T-helper 2 cell treated with Interferon-gamma antibody and Interleukin-4, amounts not matched to agents 5 μg/mL and 100 μg/mL, for 36 hours (primary cell): ENCODE measurements at regions not wholly inside any gene's neighbourhood (a gene's known extent, or its start where the extent isn't known, plus 50 kb on each side); places are given as distances from the start of the nearest gene placed in this dataset.
"Not testable (repeated sequence)": the region's sequence is repeated elsewhere in the genome, so short reads cannot be mapped to it uniquely, and the experiment has no call there.

Experiments
- DNase-seq: peaks from one replicate; pipeline ENCODE4 v3.0.0; 2021; ENCODE audit warnings: low spot score
- H3K27ac Mint-ChIP-seq: one replicate; pipeline ENCODE4 v1.8.0; 2021; ENCODE audit warnings: mild to moderate bottlenecking, mixed read lengths
- H3K27me3 Mint-ChIP-seq: one replicate; pipeline ENCODE4 v1.8.0; 2021; ENCODE audit warnings: low read depth, mixed read lengths
- H3K36me3 Mint-ChIP-seq: one replicate; pipeline ENCODE4 v1.8.0; 2021; ENCODE audit warnings: low read depth, mixed read lengths
- H3K4me1 Mint-ChIP-seq: one replicate; pipeline ENCODE4 v1.8.0; 2021; ENCODE audit warnings: low read depth, mixed read lengths
- H3K4me3 Mint-ChIP-seq: one replicate; pipeline ENCODE4 v1.8.0; 2022; ENCODE audit warnings: mild to moderate bottlenecking, moderate library complexity, mixed read lengths
- H3K9me3 Mint-ChIP-seq: one replicate; pipeline ENCODE4 v1.8.0; 2021; ENCODE audit warnings: mixed read lengths

GRCh38 chr11:110347660-110348059 lies 51.2 kb upstream of the RDX start:
- no peak for DNase-seq
- H3K36me3 Mint-ChIP-seq = peaks cover 10% of the 10 kb centered on the region
- peaks cover 15% of the 10 kb centered on the region for H3K9me3 Mint-ChIP-seq
- H3K27me3 Mint-ChIP-seq = no peaks in the 10 kb centered on the region
- peak overlapping the region; percentile 98 for H3K27ac Mint-ChIP-seq
- H3K4me1 Mint-ChIP-seq = peaks cover 48% of the 10 kb centered on the region
- no peak overlapping the region for H3K4me3 Mint-ChIP-seq

GRCh38 chr11:110349138-110349996 lies 53.0 kb upstream of the RDX start:
- DNase-seq = peak; percentile 89
- peaks cover 5% of the 10 kb centered on the region for H3K36me3 Mint-ChIP-seq
- no peaks in the 10 kb centered on the region for H3K27me3 Mint-ChIP-seq
- peak overlapping the region; percentile 98 for H3K27ac Mint-ChIP-seq
- H3K4me1 Mint-ChIP-seq = peaks cover 46% of the 10 kb centered on the region
- H3K9me3 Mint-ChIP-seq = peaks cover 3% of the 10 kb centered on the region
- H3K4me3 Mint-ChIP-seq = peak overlapping the region; percentile 61

- H3K4me3 Mint-ChIP-seq = peak overlapping the region; percentile 61
- not testable (repeated sequence) for DNase-seq, H3K36me3 Mint-ChIP-seq, H3K9me3 Mint-ChIP-seq, H3K27me3 Mint-ChIP-seq
- H3K4me1 Mint-ChIP-seq = peaks cover 46% of the 10 kb centered on the region
- H3K27ac Mint-ChIP-seq = peak overlapping the region; percentile 98
Measured at GRCh38 chr11:110349997-110350383, 53.6 kb upstream of the RDX start.

- no peak for DNase-seq
- no peaks in the 10 kb centered on the region for H3K27me3 Mint-ChIP-seq
- no peaks in the 10 kb centered on the region for H3K9me3 Mint-ChIP-seq
- no peak overlapping the region for H3K4me3 Mint-ChIP-seq
- H3K4me1 Mint-ChIP-seq = peaks cover 18% of the 10 kb centered on the region
- H3K27ac Mint-ChIP-seq = no peak overlapping the region
- peaks cover 3% of the 10 kb centered on the region for H3K36me3 Mint-ChIP-seq
Measured at GRCh38 chr11:110355011-110355744, 58.8 kb upstream of the RDX start.

- Mint-ChIP-seq H3K4me3 (no peak overlapping the region), H3K36me3 (peaks cover 3% of the 10 kb centered on the region), H3K27me3 (no peaks in the 10 kb centered on the region), H3K27ac (no peak overlapping the region), H3K9me3 (no peaks in the 10 kb centered on the region), H3K4me1 (peaks cover 14% of the 10 kb centered on the region)
- no peak for DNase-seq
Measured at GRCh38 chr11:110356762-110357671, 60.6 kb upstream of the RDX start.

GRCh38 chr11:110358336-110358735 lies 61.9 kb upstream of the RDX start:
- Mint-ChIP-seq H3K36me3 (peaks cover 3% of the 10 kb centered on the region), H3K27ac (no peak overlapping the region), H3K4me3 (no peak overlapping the region), H3K27me3 (no peaks in the 10 kb centered on the region), H3K4me1 (peaks cover 21% of the 10 kb centered on the region), H3K9me3 (no peaks in the 10 kb centered on the region)
- DNase-seq = no peak

- not testable (repeated sequence) for DNase-seq, H3K9me3 Mint-ChIP-seq, H3K4me3 Mint-ChIP-seq, H3K27me3 Mint-ChIP-seq, H3K36me3 Mint-ChIP-seq, H3K27ac Mint-ChIP-seq
- peaks cover 20% of the 10 kb centered on the region for H3K4me1 Mint-ChIP-seq
Measured at GRCh38 chr11:110360781-110361408, 64.5 kb upstream of the RDX start.

GRCh38 chr11:110362971-110363509 lies 66.6 kb upstream of the RDX start:
- H3K4me1 Mint-ChIP-seq = peaks cover 14% of the 10 kb centered on the region
- no peaks in the 10 kb centered on the region for H3K36me3 Mint-ChIP-seq
- peak overlapping the region; percentile 27 for H3K27ac Mint-ChIP-seq
- no peaks in the 10 kb centered on the region for H3K9me3 Mint-ChIP-seq
- no peak overlapping the region for H3K4me3 Mint-ChIP-seq
- no peak for DNase-seq
- H3K27me3 Mint-ChIP-seq = no peaks in the 10 kb centered on the region

GRCh38 chr11:110366291-110366690 lies 63.5 kb upstream of the FDX1 start:
- no peak for DNase-seq
- Mint-ChIP-seq H3K4me1 (peaks cover 14% of the 10 kb centered on the region), H3K9me3 (no peaks in the 10 kb centered on the region), H3K27me3 (no peaks in the 10 kb centered on the region), H3K4me3 (no peak overlapping the region), H3K36me3 (no peaks in the 10 kb centered on the region), H3K27ac (no peak overlapping the region)

GRCh38 chr11:110367571-110367970 lies 62.2 kb upstream of the FDX1 start:
- Mint-ChIP-seq H3K36me3 (no peaks in the 10 kb centered on the region), H3K9me3 (no peaks in the 10 kb centered on the region), H3K4me3 (no peak overlapping the region), H3K27me3 (no peaks in the 10 kb centered on the region), H3K4me1 (peaks cover 14% of the 10 kb centered on the region), H3K27ac (no peak overlapping the region)
- DNase-seq = no peak

- H3K4me3 Mint-ChIP-seq = no peak overlapping the region
- no peaks in the 10 kb centered on the region for H3K9me3 Mint-ChIP-seq
- H3K4me1 Mint-ChIP-seq = peaks cover 12% of the 10 kb centered on the region
- H3K27me3 Mint-ChIP-seq = no peaks in the 10 kb centered on the region
- no peak overlapping the region for H3K27ac Mint-ChIP-seq
- DNase-seq = no peak
- no peaks in the 10 kb centered on the region for H3K36me3 Mint-ChIP-seq
Measured at GRCh38 chr11:110371084-110371483, 58.7 kb upstream of the FDX1 start.

GRCh38 chr11:110373051-110373702 lies 56.6 kb upstream of the FDX1 start:
- H3K27ac Mint-ChIP-seq = peak overlapping the region; percentile 7
- no peaks in the 10 kb centered on the region for H3K9me3 Mint-ChIP-seq
- H3K4me3 Mint-ChIP-seq = peak overlapping the region; percentile 5
- H3K36me3 Mint-ChIP-seq = no peaks in the 10 kb centered on the region
- peak; percentile 42 for DNase-seq
- no peaks in the 10 kb centered on the region for H3K27me3 Mint-ChIP-seq
- peaks cover 17% of the 10 kb centered on the region for H3K4me1 Mint-ChIP-seq

GRCh38 chr11:110374921-110375320 lies 54.8 kb upstream of the FDX1 start:
- Mint-ChIP-seq H3K9me3 (no peaks in the 10 kb centered on the region), H3K36me3 (no peaks in the 10 kb centered on the region), H3K27ac (no peak overlapping the region), H3K27me3 (no peaks in the 10 kb centered on the region), H3K4me3 (no peak overlapping the region), H3K4me1 (peaks cover 17% of the 10 kb centered on the region)
- DNase-seq = no peak
